PC-9 (cell line): ENCODE measurements at regions not wholly inside any gene's neighbourhood (a gene's known extent, or its start where the extent isn't known, plus 50 kb on each side); places are given as distances from the start of the nearest gene placed in this dataset.

Source experiments
- BruUV-seq: library from RNA; stranded (reverse); fragments of 400-500 nt; replicated peaks from 2 replicates; lab custom pipeline; 2021; lab: Mats Ljungman, UMichigan
- CTCF ChIA-PET: fragments of 300-600 bp; sonication (Branson Sonifier 250); formaldehyde crosslinking; loops from one replicate; lab custom pipeline; 2022; ENCODE audit warnings: antibody characterized with exemption; lab: Charles Lee
- POLR2A ChIA-PET: fragments of 300-600 bp; sonication (Branson Sonifier 250); formaldehyde crosslinking; loops from one replicate; lab custom pipeline; 2022; ENCODE audit warnings: antibody characterized with exemption; ENCODE audit not compliant: unreplicated experiment; lab: Charles Lee
- DNase-seq, 2 experiments: peaks; one replicate each; pipeline versions ENCODE4 v3.0.0 to v3.0.0-alpha.2; 2015 to 2022; ENCODE audit warnings: mixed read lengths in 1 of 2
- H2AFZ ChIP-seq: fragments of 200-600 bp; sonication (generic); 2 replicates; pipeline ENCODE4 v1.8.1; 2017; ENCODE audit warnings: antibody characterized with exemption
- H3F3A ChIP-seq: fragments of 200-600 bp; sonication (generic); 2 replicates; pipeline ENCODE4 v1.8.1; 2017; ENCODE audit warnings: antibody characterized with exemption, mild to moderate bottlenecking, low read depth; ENCODE audit not compliant: insufficient read depth
- H3K27ac ChIP-seq: fragments of 200-600 bp; sonication (generic); 2 replicates; pipeline ENCODE4 v1.6.1; 2016; ENCODE audit warnings: mixed run types
- H3K27me3 ChIP-seq: fragments of 200-600 bp; sonication (generic); 2 replicates; pipeline ENCODE4 v1.6.1; 2016; ENCODE audit warnings: low read depth, mixed run types; ENCODE audit not compliant: insufficient read depth
- H3K36me3 ChIP-seq: fragments of 200-600 bp; sonication (generic); 2 replicates; pipeline ENCODE4 v1.6.1; 2016; ENCODE audit warnings: low read depth, mixed run types
- H3K4me1 ChIP-seq: fragments of 200-600 bp; sonication (generic); replicated peaks from 2 replicates; pipeline ENCODE4 v1.6.1; 2016; ENCODE audit warnings: mixed run types; ENCODE audit not compliant: insufficient read depth
- H3K4me2 ChIP-seq: fragments of 200-600 bp; sonication (generic); 2 replicates; pipeline ENCODE4 v1.6.1; 2017; ENCODE audit warnings: mixed run types
- H3K4me3 ChIP-seq: fragments of 200-600 bp; sonication (generic); 2 replicates; pipeline ENCODE4 v1.6.1; 2016; ENCODE audit warnings: mixed run types
- H3K79me2 ChIP-seq: fragments of 200-600 bp; sonication (generic); 2 replicates; pipeline ENCODE4 v1.6.1; 2017; ENCODE audit warnings: low read depth, mixed run types
- H3K9me2 ChIP-seq: fragments of 200-600 bp; sonication (generic); 2 replicates; pipeline ENCODE4 v1.8.1; 2017; ENCODE audit warnings: mild to moderate bottlenecking; ENCODE audit not compliant: insufficient read depth
- H3K9me3 ChIP-seq: fragments of 200-600 bp; sonication (generic); 2 replicates; pipeline ENCODE4 v1.8.1; 2016; ENCODE audit warnings: low read depth; ENCODE audit not compliant: insufficient read depth
- H4K20me1 ChIP-seq: fragments of 200-600 bp; sonication (generic); 2 replicates; pipeline ENCODE4 v1.8.1; 2017; ENCODE audit not compliant: insufficient read depth
- CTCF ChIP-seq: fragments of 200-600 bp; sonication (generic); conservative IDR thresholded peaks from 2 replicates; pipeline ENCODE4 v1.6.1; 2017; ENCODE audit warnings: mixed run types, antibody characterized with exemption, mild to moderate bottlenecking, moderate library complexity
- EZH2 ChIP-seq: fragments of 200-600 bp; sonication (generic); IDR thresholded peaks from 2 replicates; pipeline ENCODE4 v1.8.0; 2017; ENCODE audit warnings: antibody characterized with exemption, low read depth
- intact Hi-C: fragments of 100-400 bp; cut with micrococcal nuclease; formaldehyde crosslinking; loops from one replicate; pipeline ENCODE4 v1.10.0; 2022; ENCODE audit not compliant: unreplicated experiment

DNA sequence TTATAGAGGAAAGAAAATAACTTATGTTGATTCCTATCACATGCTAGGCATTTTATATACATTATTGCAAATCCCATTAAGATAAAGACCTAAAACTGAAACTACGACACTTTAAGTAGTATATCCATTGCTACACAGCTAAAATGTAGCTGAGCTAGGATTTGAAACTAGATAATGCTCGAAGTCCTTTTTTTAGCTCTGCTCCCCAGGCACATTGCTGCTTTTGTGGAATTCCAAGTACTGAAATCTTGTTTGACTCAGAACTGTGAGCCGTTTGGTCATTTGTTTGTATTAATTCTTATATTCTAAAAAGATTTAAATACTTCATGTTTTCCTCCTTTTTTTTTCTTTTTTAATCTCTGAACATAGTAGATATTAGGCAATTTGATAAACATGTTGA is 644.8 kb downstream of the HACE1 start:
- ChIA-PET POLR2A (no interaction called here), CTCF (no interaction called here)
- no peaks in the 10 kb centered on the region for H3K9me3 ChIP-seq
- H3K79me2 ChIP-seq: no peaks in the 10 kb centered on the region
- H3K4me3 ChIP-seq: no peak overlapping the region
- H3K27ac ChIP-seq: no peak overlapping the region
- H2AFZ ChIP-seq: no peak overlapping the region
- intact Hi-C loops: no loop called here
- no peak overlapping the region for H3K4me2 ChIP-seq
- H4K20me1 ChIP-seq: no peaks in the 10 kb centered on the region
- no peaks in the 10 kb centered on the region for H3K36me3 ChIP-seq
- no peaks in the 10 kb centered on the region for H3K27me3 ChIP-seq
- no peaks in the 10 kb centered on the region; the same call in 1 of the 2 replicates for H3K9me2 ChIP-seq
- H3K4me1 ChIP-seq: no peaks in the 10 kb centered on the region
- no peak for DNase-seq
- no peak for TF ChIP-seq CTCF
- TF ChIP-seq EZH2: no peak
- BruUV-seq: no TSS peak
- H3F3A ChIP-seq: no peaks in the 10 kb centered on the region

- H3F3A ChIP-seq: no peaks in the 10 kb centered on the region
- no peaks in the 10 kb centered on the region for H3K4me1 ChIP-seq
- no peaks in the 10 kb centered on the region for H4K20me1 ChIP-seq
- no peaks in the 10 kb centered on the region for H3K27me3 ChIP-seq
- H3K9me2 ChIP-seq: no peaks in the 10 kb centered on the region; the same call in 1 of the 2 replicates
- no peak overlapping the region for H3K27ac ChIP-seq
- BruUV-seq: no TSS peak
- H3K9me3 ChIP-seq: no peaks in the 10 kb centered on the region
- DNase-seq: no peak
- H2AFZ ChIP-seq: no peak overlapping the region; the same call in 1 of the 2 replicates
- ChIA-PET POLR2A (no interaction called here), CTCF (no interaction called here)
- no peak overlapping the region for H3K4me3 ChIP-seq
- no peak overlapping the region for H3K4me2 ChIP-seq
- H3K36me3 ChIP-seq: no peaks in the 10 kb centered on the region
- H3K79me2 ChIP-seq: no peaks in the 10 kb centered on the region
- no peak for TF ChIP-seq EZH2
- no peak for TF ChIP-seq CTCF
- intact Hi-C loops: no loop called here
Measured at GRCh38 chr6:104212977-104213668, 646.6 kb downstream of the HACE1 start.

DNA sequence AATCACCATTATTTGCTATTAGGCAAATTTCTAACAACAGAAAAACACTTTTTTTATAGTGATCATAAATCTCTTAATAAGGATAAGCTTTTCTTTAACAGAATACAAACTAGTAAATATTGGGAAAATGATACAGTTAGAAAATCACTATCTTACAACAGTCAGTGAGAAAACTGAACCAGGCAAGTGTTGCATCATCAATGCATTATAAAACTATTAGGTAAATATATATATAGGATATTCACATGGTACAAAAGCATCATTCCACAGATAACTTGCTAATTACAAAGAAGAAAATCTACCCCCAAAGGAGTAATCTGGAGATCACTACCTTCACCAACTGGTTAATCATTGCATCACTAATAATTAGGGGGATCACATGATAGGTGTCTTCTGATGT is 652.1 kb downstream of the HACE1 start:
- Histone ChIP-seq H3K4me2 (no peak overlapping the region), H3K27ac (no peak overlapping the region), H3K9me2 (no peaks in the 10 kb centered on the region; the same call in 1 of the 2 replicates), H2AFZ (no peak overlapping the region), H3K36me3 (no peaks in the 10 kb centered on the region), H3F3A (no peaks in the 10 kb centered on the region), H3K4me3 (no peak overlapping the region), H3K4me1 (no peaks in the 10 kb centered on the region), H4K20me1 (no peaks in the 10 kb centered on the region), H3K27me3 (no peaks in the 10 kb centered on the region), H3K79me2 (no peaks in the 10 kb centered on the region), H3K9me3 (no peaks in the 10 kb centered on the region)
- DNase-seq: no peak
- intact Hi-C loops: no loop called here
- ChIA-PET POLR2A (no interaction called here), CTCF (no interaction called here)
- TF ChIP-seq CTCF (no peak), EZH2 (no peak)
- no TSS peak for BruUV-seq
